ENCODE measurements at regions not wholly inside any gene's neighbourhood (a gene's known extent, or its start where the extent isn't known, plus 50 kb on each side); places are given as distances from the start of the nearest gene placed in this dataset.

GRCh38 chr4:138866314-138866713 is 149.3 kb upstream of the NOCT start:
- TF ChIP-seq, protein P1, sequence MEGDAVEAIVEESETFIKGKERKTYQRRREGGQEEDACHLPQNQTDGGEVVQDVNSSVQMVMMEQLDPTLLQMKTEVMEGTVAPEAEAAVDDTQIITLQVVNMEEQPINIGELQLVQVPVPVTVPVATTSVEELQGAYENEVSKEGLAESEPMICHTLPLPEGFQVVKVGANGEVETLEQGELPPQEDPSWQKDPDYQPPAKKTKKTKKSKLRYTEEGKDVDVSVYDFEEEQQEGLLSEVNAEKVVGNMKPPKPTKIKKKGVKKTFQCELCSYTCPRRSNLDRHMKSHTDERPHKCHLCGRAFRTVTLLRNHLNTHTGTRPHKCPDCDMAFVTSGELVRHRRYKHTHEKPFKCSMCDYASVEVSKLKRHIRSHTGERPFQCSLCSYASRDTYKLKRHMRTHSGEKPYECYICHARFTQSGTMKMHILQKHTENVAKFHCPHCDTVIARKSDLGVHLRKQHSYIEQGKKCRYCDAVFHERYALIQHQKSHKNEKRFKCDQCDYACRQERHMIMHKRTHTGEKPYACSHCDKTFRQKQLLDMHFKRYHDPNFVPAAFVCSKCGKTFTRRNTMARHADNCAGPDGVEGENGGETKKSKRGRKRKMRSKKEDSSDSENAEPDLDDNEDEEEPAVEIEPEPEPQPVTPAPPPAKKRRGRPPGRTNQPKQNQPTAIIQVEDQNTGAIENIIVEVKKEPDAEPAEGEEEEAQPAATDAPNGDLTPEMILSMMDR (IDR thresholded peaks at IDR 0.05), result no peak
- TF ChIP-seq POLR2A (IDR thresholded peaks at IDR 0.05), result no peak

All from uterus (tissue), 2 donors.